H9 (cell line): ENCODE measurements at regions not wholly inside any gene's neighbourhood (a gene's known extent, or its start where the extent isn't known, plus 50 kb on each side); places are given as distances from the start of the nearest gene placed in this dataset.

ENCODE experiments used
- DNase-seq: peaks from one replicate; pipeline ENCODE4 v3.0.0-alpha.2; 2017
- H2AFZ ChIP-seq: one replicate; pipeline ENCODE4 v1.6.1; 2013; ENCODE audit warnings: mild to moderate bottlenecking, low read length, control low read depth, moderate library complexity
- H2AK5ac ChIP-seq: 2 replicates; pipeline ENCODE4 v1.6.1; 2013; ENCODE audit warnings: low read length, control low read depth, mixed read lengths; ENCODE audit not compliant: insufficient read length
- H2BK120ac ChIP-seq: one replicate; pipeline ENCODE4 v1.6.1; 2013; ENCODE audit warnings: low read depth, mild to moderate bottlenecking, low read length, control low read depth, inconsistent platforms; ENCODE audit not compliant: poor library complexity, severe bottlenecking
- H2BK12ac ChIP-seq: 2 replicates; pipeline ENCODE4 v1.6.1; 2013; ENCODE audit warnings: low read length, control low read depth, mixed read lengths, low read depth; ENCODE audit not compliant: insufficient read length
- H2BK15ac ChIP-seq: 2 replicates; pipeline ENCODE4 v1.6.1; 2013; ENCODE audit warnings: low read depth, low read length, control low read depth
- H2BK20ac ChIP-seq: one replicate; pipeline ENCODE4 v1.6.1; 2013; ENCODE audit warnings: low read depth, mild to moderate bottlenecking, low read length, control low read depth, inconsistent platforms; ENCODE audit not compliant: poor library complexity, severe bottlenecking
- H2BK5ac ChIP-seq: 2 replicates; pipeline ENCODE4 v1.6.1; 2013; ENCODE audit warnings: low read length, control low read depth, mixed read lengths; ENCODE audit not compliant: insufficient read length
- H3K14ac ChIP-seq: 2 replicates; pipeline ENCODE4 v1.6.1; 2013; ENCODE audit warnings: low read length, control low read depth; ENCODE audit not compliant: insufficient read depth
- H3K18ac ChIP-seq: 2 replicates; pipeline ENCODE4 v1.6.1; 2013; ENCODE audit warnings: low read depth, mild to moderate bottlenecking, mixed read lengths, low read length, control low read depth; ENCODE audit not compliant: insufficient read length
- H3K23ac ChIP-seq: 2 replicates; pipeline ENCODE4 v1.6.1; 2013; ENCODE audit warnings: low read length, control low read depth, mixed read lengths, low read depth; ENCODE audit not compliant: insufficient read length
- H3K23me2 ChIP-seq: 2 replicates; pipeline ENCODE4 v1.6.1; 2013; ENCODE audit warnings: low read depth, mild to moderate bottlenecking, mixed read lengths, low read length, control low read depth; ENCODE audit not compliant: insufficient read length, poor library complexity, severe bottlenecking
- H3K27ac ChIP-seq: 2 replicates; pipeline ENCODE4 v1.5.1; 2013; ENCODE audit warnings: low read length, control low read depth, mixed read lengths, low read depth; ENCODE audit not compliant: insufficient read length
- H3K27me3 ChIP-seq: 2 replicates; pipeline ENCODE4 v1.6.1; 2013; ENCODE audit warnings: low read length, control low read depth, inconsistent platforms; ENCODE audit not compliant: insufficient read depth
- H3K4ac ChIP-seq: 2 replicates; pipeline ENCODE4 v1.6.1; 2013; ENCODE audit warnings: low read depth, mild to moderate bottlenecking, control low read depth, inconsistent platforms, low read length, moderate library complexity
- H3K4me1 ChIP-seq: 2 replicates; pipeline ENCODE4 v1.6.1; 2013; ENCODE audit warnings: low read length, control low read depth, inconsistent platforms; ENCODE audit not compliant: insufficient read depth
- H3K4me2 ChIP-seq: 2 replicates; pipeline ENCODE4 v1.6.1; 2013; ENCODE audit warnings: low read length, control low read depth, mixed read lengths; ENCODE audit not compliant: insufficient read length, insufficient read depth
- H3K56ac ChIP-seq: 2 replicates; pipeline ENCODE4 v1.6.1; 2013; ENCODE audit warnings: low read depth, mild to moderate bottlenecking, mixed read lengths, low read length, control low read depth; ENCODE audit not compliant: insufficient read length
- H3K79me1 ChIP-seq: 2 replicates; pipeline ENCODE4 v1.6.1; 2013; ENCODE audit warnings: low read depth, mild to moderate bottlenecking, moderate library complexity, low read length, control low read depth, inconsistent platforms; ENCODE audit not compliant: insufficient read depth, poor library complexity, severe bottlenecking
- H3K79me2 ChIP-seq: 2 replicates; pipeline ENCODE4 v1.6.1; 2013; ENCODE audit warnings: low read length, control low read depth, inconsistent platforms; ENCODE audit not compliant: insufficient read depth
- H3K9ac ChIP-seq: 2 replicates; pipeline ENCODE4 v1.6.1; 2013; ENCODE audit warnings: low read length, control low read depth, mixed read lengths; ENCODE audit not compliant: insufficient read length; ENCODE audit errors: extremely low read depth
- H3K9me3 ChIP-seq: one replicate; pipeline ENCODE4 v1.6.1; 2013; ENCODE audit warnings: low read depth, low read length, inconsistent platforms; ENCODE audit not compliant: control insufficient read depth
- H3T11ph ChIP-seq: one replicate; pipeline ENCODE4 v1.6.1; 2013; ENCODE audit warnings: mild to moderate bottlenecking, low read length, control low read depth, inconsistent platforms
- H4K20me1 ChIP-seq: one replicate; pipeline ENCODE4 v1.6.1; 2013; ENCODE audit not compliant: control insufficient read depth, insufficient read length, insufficient read depth
- H4K5ac ChIP-seq: 2 replicates; pipeline ENCODE4 v1.6.1; 2013; ENCODE audit warnings: low read depth, mild to moderate bottlenecking, mixed read lengths, low read length, control low read depth; ENCODE audit not compliant: insufficient read length
- H4K8ac ChIP-seq: replicated peaks from 2 replicates; pipeline ENCODE4 v1.6.1; 2013; ENCODE audit warnings: low read length, control low read depth, mixed read lengths, low read depth; ENCODE audit not compliant: insufficient read length
- H4K91ac ChIP-seq: 2 replicates; pipeline ENCODE4 v1.6.1; 2013; ENCODE audit warnings: low read depth, mild to moderate bottlenecking, moderate library complexity, mixed read lengths, low read length, control low read depth; ENCODE audit not compliant: insufficient read length
- H3K27ac Mint-ChIP-seq, 3 experiments: 2 replicates in 2 of 3; 3 replicates in 1 of 3; pipeline ENCODE4 v1.8.0; 2020 to 2021; ENCODE audit warnings: mixed read lengths in 3 of 3, mild to moderate bottlenecking in 1 of 3, moderate library complexity in 1 of 3
- H3K27me3 Mint-ChIP-seq: 2 replicates; pipeline ENCODE4 v1.8.0; 2021; ENCODE audit warnings: low read depth, mild to moderate bottlenecking, moderate library complexity, mixed read lengths
- H3K36me3 Mint-ChIP-seq, 3 experiments: 2 replicates in 2 of 3; 3 replicates in 1 of 3; pipeline ENCODE4 v1.8.0; 2020 to 2021; ENCODE audit warnings: low read depth in 3 of 3, mixed read lengths in 3 of 3; ENCODE audit not compliant: insufficient read depth in 1 of 3
- H3K4me1 Mint-ChIP-seq, 2 experiments: 2 replicates each; pipeline ENCODE4 v1.8.0; 2020; ENCODE audit warnings: mixed read lengths in 2 of 2
- H3K4me3 Mint-ChIP-seq, 2 experiments: 2 replicates in 1 of 2; 3 replicates in 1 of 2; pipeline ENCODE4 v1.8.0; 2020 to 2021; ENCODE audit warnings: mild to moderate bottlenecking in 2 of 2, mixed read lengths in 2 of 2, moderate library complexity in 1 of 2
- H3K9me3 Mint-ChIP-seq, 2 experiments: 2 replicates in 1 of 2; 3 replicates in 1 of 2; pipeline ENCODE4 v1.8.0; 2020; ENCODE audit warnings: mild to moderate bottlenecking in 2 of 2, mixed read lengths in 2 of 2, moderate library complexity in 1 of 2
- WGBS: extraction: QIAGEN DNeasy Blood & Tissue Kit; methylation state at CpG from one replicate; pipeline ENCODE4 v1.1.7; 2013; ENCODE audit warnings: missing lambda C conversion rate, low lambda C conversion rate, mixed read lengths; ENCODE audit not compliant: insufficient read length; ENCODE audit errors: extremely low coverage; 5-methylcytosine and 5-hydroxymethylcytosine counted together
- TF ChIP-seq, protein P1 (sequence below): fragments of 200-600 bp; sonication (generic); conservative IDR thresholded peaks from 3 replicates; pipeline ENCODE4 v1.8.0; 2021; ENCODE audit warnings: antibody characterized with exemption, mild to moderate bottlenecking

DNA sequence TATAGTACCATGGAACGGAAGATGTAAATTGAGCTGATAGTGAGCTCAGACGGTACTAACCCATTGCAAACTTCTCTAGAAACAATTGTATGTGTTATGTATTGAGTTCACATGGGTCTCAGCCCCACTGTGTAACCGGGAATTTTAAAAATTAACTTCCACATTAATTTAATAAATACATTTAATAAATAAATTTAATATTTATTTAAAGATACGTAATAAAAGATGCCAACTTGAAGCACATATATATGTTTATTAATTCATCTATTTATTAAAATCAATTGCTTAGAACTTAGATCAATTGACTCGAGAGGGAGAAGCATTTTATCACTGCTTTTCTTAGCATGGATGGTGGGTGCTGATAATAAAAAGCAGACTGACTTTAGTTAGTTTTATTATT lies 170.1 kb upstream of the NPVF start:
- Mint-ChIP-seq H3K9me3 (no peaks in the 10 kb centered on the region; a peak in 1 of 5 replicates), H3K4me3 (no peak overlapping the region), H3K27ac (no peak overlapping the region), H3K36me3 (no peaks in the 10 kb centered on the region), H3K27me3 (peaks cover 5% of the 10 kb centered on the region), H3K4me1 (no peaks in the 10 kb centered on the region)
- no peak overlapping the region for H3K4me2 ChIP-seq
- H2AFZ ChIP-seq = no peak overlapping the region
- no peak overlapping the region for H3T11ph ChIP-seq
- no peak overlapping the region for H3K4ac ChIP-seq
- no peak overlapping the region for H2BK5ac ChIP-seq
- H3K56ac ChIP-seq = no peak overlapping the region
- no peaks in the 10 kb centered on the region for H3K27me3 ChIP-seq
- H3K23me2 ChIP-seq = no peaks in the 10 kb centered on the region
- H3K9me3 ChIP-seq = no peaks in the 10 kb centered on the region
- no peaks in the 10 kb centered on the region for H4K20me1 ChIP-seq
- no peak overlapping the region for H2BK15ac ChIP-seq
- no peak overlapping the region for H3K14ac ChIP-seq
- no peak overlapping the region for H2AK5ac ChIP-seq
- H4K5ac ChIP-seq = no peak overlapping the region
- H3K9ac ChIP-seq = no peak overlapping the region
- H3K79me2 ChIP-seq = no peaks in the 10 kb centered on the region
- H3K18ac ChIP-seq = no peak overlapping the region
- no peak overlapping the region for H4K8ac ChIP-seq
- H3K79me1 ChIP-seq = no peaks in the 10 kb centered on the region
- no peak overlapping the region for H2BK120ac ChIP-seq
- TF ChIP-seq, protein P1, sequence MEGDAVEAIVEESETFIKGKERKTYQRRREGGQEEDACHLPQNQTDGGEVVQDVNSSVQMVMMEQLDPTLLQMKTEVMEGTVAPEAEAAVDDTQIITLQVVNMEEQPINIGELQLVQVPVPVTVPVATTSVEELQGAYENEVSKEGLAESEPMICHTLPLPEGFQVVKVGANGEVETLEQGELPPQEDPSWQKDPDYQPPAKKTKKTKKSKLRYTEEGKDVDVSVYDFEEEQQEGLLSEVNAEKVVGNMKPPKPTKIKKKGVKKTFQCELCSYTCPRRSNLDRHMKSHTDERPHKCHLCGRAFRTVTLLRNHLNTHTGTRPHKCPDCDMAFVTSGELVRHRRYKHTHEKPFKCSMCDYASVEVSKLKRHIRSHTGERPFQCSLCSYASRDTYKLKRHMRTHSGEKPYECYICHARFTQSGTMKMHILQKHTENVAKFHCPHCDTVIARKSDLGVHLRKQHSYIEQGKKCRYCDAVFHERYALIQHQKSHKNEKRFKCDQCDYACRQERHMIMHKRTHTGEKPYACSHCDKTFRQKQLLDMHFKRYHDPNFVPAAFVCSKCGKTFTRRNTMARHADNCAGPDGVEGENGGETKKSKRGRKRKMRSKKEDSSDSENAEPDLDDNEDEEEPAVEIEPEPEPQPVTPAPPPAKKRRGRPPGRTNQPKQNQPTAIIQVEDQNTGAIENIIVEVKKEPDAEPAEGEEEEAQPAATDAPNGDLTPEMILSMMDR = no peak
- WGBS = no CpG with 5 or more reads among the region's 5 CpGs
- no peak overlapping the region for H3K23ac ChIP-seq
- no peak overlapping the region for H3K27ac ChIP-seq
- no peak overlapping the region for H2BK12ac ChIP-seq
- no peak overlapping the region for H4K91ac ChIP-seq
- DNase-seq = no peak
- H3K4me1 ChIP-seq = no peaks in the 10 kb centered on the region
- H2BK20ac ChIP-seq = no peak overlapping the region
